ENCODE measurements at regions not wholly inside any gene's neighbourhood (a gene's known extent, or its start where the extent isn't known, plus 50 kb on each side); places are given as distances from the start of the nearest gene placed in this dataset.
A peak's percentile ranks its signal among the peaks of the same experiment; 100 is the strongest.
"Not testable (repeated sequence)": the region's sequence is repeated elsewhere in the genome, so short reads cannot be mapped to it uniquely, and the experiment has no call there.

DNA sequence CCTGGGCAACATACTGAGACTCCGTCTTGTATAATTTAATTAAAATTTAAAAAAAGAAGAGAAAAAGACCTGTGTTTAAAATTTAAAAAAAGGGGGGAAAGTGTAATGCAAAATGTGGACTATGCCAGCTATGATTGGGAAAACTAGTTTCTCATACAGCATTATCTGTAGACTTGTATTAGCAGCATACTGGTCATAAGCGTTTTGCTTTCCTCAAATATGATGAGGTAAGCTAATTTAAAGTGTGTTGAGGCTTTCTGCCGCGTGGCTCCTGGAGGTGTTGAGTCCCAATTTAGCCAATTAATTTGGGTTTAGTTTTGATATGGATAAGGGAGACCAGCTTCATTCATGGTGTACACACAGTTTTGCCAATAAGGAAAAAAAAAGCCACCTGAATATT is 640.2 kb downstream of the GOLGA6L6 start:
- H2AFZ ChIP-seq (replicated peaks; ENCODE audit: low read length, poor library complexity); CTCF ChIA-PET; dilution Hi-C loops (cut with HindIII; ENCODE audit: low sequenced_read_pairs, unreplicated experiment); H3K27me3 ChIP-seq (ENCODE audit: control insufficient read depth, insufficient read depth, low read length); POLR2A ChIA-PET (ENCODE audit: unreplicated experiment); H3K56ac ChIP-seq (ENCODE audit: extremely low read depth, insufficient read depth, low read length); H4K8ac ChIP-seq (ENCODE audit: low read depth in 2 of 2, low read length in 2 of 2); H3K9me1 ChIP-seq (ENCODE audit: insufficient read depth, low read length); H2AK5ac ChIP-seq (ENCODE audit: low read depth, low read length); ATAC-seq (ENCODE audit: low read depth); H3K27ac ChIP-seq (ENCODE audit: insufficient read depth, low read length); intact Hi-C loops (cut with micrococcal nuclease); H3K4me3 ChIP-seq (ENCODE audit: insufficient read depth, low read depth, low read length); H3K4me1 ChIP-seq (ENCODE audit: control insufficient read depth, insufficient read depth, low read length); H2BK5ac ChIP-seq (ENCODE audit: low read depth, low read length, poor library complexity, severe bottlenecking); H4K91ac ChIP-seq (ENCODE audit: insufficient read depth, low read depth, low read length); H3K9ac ChIP-seq (ENCODE audit: low read depth, low read length); H3K4me2 ChIP-seq (ENCODE audit: low read depth, low read length); H2BK15ac ChIP-seq (ENCODE audit: low read depth, low read length); H3K23ac ChIP-seq (ENCODE audit: low read depth, low read length); BruUV-seq (replicated peaks); H3K4ac ChIP-seq (ENCODE audit: low read depth, low read length); H3K18ac ChIP-seq (ENCODE audit: low read depth, low read length); in situ Hi-C loops (cut with MboI; ENCODE audit: low sequenced_read_pairs); H2BK20ac ChIP-seq (ENCODE audit: low read depth, low read length); H3K79me1 ChIP-seq (ENCODE audit: low read depth in 1 of 2, low read length in 2 of 2); H3K9me3 ChIP-seq (ENCODE audit: control insufficient read depth, insufficient read depth, low read length); H3K36me3 ChIP-seq (ENCODE audit: control insufficient read depth, insufficient read depth, low read length); H2BK120ac ChIP-seq (ENCODE audit: low read depth, low read length); DNase-seq; H4K5ac ChIP-seq (ENCODE audit: low read depth, low read length); H4K20me1 ChIP-seq (ENCODE audit: insufficient read depth, low read length); H3K14ac ChIP-seq (replicated peaks; ENCODE audit: low read depth, low read length); H2AK9ac ChIP-seq (replicated peaks; ENCODE audit: low read depth, low read length, poor library complexity): not testable (repeated sequence)
- no CpG with 5 or more reads among the region's 4 CpGs for WGBS, 2 experiments (ENCODE audit: extremely low coverage in 2 of 2, insufficient read length in 1 of 2)
- TF ChIP-seq MAFK (IDR thresholded peaks at IDR 0.05; ENCODE audit: low read depth, low read length) = peak; percentile 58
